ENCODE measurements at regions not wholly inside any gene's neighbourhood (a gene's known extent, or its start where the extent isn't known, plus 50 kb on each side); places are given as distances from the start of the nearest gene placed in this dataset.

DNA sequence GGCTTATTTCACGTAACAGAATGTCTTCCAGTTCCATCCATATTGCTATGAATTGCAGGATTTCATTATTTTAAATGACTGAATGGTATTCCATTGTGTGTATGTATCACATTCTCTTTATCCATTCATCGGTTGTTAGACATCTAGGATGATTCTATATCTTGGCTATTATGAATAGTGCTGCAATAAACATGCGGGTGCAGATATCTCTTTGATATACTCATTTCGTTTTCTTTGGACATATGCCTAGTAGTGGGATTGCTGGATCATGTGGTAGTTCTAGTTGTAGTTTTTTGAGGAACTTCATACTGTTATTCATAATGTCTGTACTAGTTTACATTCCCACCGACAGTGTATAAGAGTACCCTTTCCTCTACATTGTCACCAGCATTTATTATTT, 460.5 kb downstream of the MAN2A1 start (continued):
- TF ChIP-seq, protein P1, sequence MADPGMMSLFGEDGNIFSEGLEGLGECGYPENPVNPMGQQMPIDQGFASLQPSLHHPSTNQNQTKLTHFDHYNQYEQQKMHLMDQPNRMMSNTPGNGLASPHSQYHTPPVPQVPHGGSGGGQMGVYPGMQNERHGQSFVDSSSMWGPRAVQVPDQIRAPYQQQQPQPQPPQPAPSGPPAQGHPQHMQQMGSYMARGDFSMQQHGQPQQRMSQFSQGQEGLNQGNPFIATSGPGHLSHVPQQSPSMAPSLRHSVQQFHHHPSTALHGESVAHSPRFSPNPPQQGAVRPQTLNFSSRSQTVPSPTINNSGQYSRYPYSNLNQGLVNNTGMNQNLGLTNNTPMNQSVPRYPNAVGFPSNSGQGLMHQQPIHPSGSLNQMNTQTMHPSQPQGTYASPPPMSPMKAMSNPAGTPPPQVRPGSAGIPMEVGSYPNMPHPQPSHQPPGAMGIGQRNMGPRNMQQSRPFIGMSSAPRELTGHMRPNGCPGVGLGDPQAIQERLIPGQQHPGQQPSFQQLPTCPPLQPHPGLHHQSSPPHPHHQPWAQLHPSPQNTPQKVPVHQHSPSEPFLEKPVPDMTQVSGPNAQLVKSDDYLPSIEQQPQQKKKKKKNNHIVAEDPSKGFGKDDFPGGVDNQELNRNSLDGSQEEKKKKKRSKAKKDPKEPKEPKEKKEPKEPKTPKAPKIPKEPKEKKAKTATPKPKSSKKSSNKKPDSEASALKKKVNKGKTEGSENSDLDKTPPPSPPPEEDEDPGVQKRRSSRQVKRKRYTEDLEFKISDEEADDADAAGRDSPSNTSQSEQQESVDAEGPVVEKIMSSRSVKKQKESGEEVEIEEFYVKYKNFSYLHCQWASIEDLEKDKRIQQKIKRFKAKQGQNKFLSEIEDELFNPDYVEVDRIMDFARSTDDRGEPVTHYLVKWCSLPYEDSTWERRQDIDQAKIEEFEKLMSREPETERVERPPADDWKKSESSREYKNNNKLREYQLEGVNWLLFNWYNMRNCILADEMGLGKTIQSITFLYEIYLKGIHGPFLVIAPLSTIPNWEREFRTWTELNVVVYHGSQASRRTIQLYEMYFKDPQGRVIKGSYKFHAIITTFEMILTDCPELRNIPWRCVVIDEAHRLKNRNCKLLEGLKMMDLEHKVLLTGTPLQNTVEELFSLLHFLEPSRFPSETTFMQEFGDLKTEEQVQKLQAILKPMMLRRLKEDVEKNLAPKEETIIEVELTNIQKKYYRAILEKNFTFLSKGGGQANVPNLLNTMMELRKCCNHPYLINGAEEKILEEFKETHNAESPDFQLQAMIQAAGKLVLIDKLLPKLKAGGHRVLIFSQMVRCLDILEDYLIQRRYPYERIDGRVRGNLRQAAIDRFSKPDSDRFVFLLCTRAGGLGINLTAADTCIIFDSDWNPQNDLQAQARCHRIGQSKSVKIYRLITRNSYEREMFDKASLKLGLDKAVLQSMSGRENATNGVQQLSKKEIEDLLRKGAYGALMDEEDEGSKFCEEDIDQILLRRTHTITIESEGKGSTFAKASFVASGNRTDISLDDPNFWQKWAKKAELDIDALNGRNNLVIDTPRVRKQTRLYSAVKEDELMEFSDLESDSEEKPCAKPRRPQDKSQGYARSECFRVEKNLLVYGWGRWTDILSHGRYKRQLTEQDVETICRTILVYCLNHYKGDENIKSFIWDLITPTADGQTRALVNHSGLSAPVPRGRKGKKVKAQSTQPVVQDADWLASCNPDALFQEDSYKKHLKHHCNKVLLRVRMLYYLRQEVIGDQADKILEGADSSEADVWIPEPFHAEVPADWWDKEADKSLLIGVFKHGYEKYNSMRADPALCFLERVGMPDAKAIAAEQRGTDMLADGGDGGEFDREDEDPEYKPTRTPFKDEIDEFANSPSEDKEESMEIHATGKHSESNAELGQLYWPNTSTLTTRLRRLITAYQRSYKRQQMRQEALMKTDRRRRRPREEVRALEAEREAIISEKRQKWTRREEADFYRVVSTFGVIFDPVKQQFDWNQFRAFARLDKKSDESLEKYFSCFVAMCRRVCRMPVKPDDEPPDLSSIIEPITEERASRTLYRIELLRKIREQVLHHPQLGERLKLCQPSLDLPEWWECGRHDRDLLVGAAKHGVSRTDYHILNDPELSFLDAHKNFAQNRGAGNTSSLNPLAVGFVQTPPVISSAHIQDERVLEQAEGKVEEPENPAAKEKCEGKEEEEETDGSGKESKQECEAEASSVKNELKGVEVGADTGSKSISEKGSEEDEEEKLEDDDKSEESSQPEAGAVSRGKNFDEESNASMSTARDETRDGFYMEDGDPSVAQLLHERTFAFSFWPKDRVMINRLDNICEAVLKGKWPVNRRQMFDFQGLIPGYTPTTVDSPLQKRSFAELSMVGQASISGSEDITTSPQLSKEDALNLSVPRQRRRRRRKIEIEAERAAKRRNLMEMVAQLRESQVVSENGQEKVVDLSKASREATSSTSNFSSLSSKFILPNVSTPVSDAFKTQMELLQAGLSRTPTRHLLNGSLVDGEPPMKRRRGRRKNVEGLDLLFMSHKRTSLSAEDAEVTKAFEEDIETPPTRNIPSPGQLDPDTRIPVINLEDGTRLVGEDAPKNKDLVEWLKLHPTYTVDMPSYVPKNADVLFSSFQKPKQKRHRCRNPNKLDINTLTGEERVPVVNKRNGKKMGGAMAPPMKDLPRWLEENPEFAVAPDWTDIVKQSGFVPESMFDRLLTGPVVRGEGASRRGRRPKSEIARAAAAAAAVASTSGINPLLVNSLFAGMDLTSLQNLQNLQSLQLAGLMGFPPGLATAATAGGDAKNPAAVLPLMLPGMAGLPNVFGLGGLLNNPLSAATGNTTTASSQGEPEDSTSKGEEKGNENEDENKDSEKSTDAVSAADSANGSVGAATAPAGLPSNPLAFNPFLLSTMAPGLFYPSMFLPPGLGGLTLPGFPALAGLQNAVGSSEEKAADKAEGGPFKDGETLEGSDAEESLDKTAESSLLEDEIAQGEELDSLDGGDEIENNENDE (IDR thresholded peaks at IDR 0.05; ENCODE audit: insufficient replicate concordance, low read length), result no peak
- TF ChIP-seq SIN3A (conservative IDR thresholded peaks at IDR 0.05 in 1 of 2, IDR thresholded peaks at IDR 0.05 in 1 of 2; ENCODE audit: low read depth in 1 of 2, low read length in 2 of 2) (no peak), BACH1 (IDR thresholded peaks at IDR 0.05; ENCODE audit: low read length) (no peak)
